ENCODE measurements at regions not wholly inside any gene's neighbourhood (a gene's known extent, or its start where the extent isn't known, plus 50 kb on each side); places are given as distances from the start of the nearest gene placed in this dataset.

- Histone ChIP-seq H3K36me3 (ENCODE audit: control insufficient read depth, insufficient read depth, low read length) (no peaks in the 10 kb centered on the region), H2AFZ (ENCODE audit: low read length) (no peak overlapping the region), H3K79me2 (ENCODE audit: control insufficient read depth, insufficient read depth, low read length) (no peaks in the 10 kb centered on the region), H3K27me3 (ENCODE audit: control insufficient read depth, insufficient read depth, low read length) (no peaks in the 10 kb centered on the region), H3K4me1 (ENCODE audit: control insufficient read depth, extremely low read depth, insufficient read depth, low read length) (no peaks in the 10 kb centered on the region), H3K9me3 (ENCODE audit: control insufficient read depth, insufficient read depth, low read depth, low read length) (no peaks in the 10 kb centered on the region), H3K4me3 (replicated peaks in 1 of 4; ENCODE audit: control extremely low read depth in 1 of 4, insufficient read depth in 1 of 4, low read depth in 3 of 4, low read length in 4 of 4) (no peak overlapping the region), H4K20me1 (ENCODE audit: control insufficient read depth, extremely low read depth, insufficient read depth, low read length) (no peaks in the 10 kb centered on the region), H3K9ac (ENCODE audit: insufficient read depth, low read length) (no peak overlapping the region), H3K27ac (ENCODE audit: insufficient read depth, low read length) (no peak overlapping the region), H3K4me2 (ENCODE audit: extremely low read depth, insufficient read depth, low read length) (no peak overlapping the region)
- no peak for TF ChIP-seq CTCF (conservative IDR thresholded peaks at IDR 0.05 in 1 of 2, IDR thresholded peaks at IDR 0.05 in 1 of 2; ENCODE audit: low read depth in 1 of 2, low read length in 2 of 2)
- no peak for TF ChIP-seq EZH2 (IDR thresholded peaks at IDR 0.05; ENCODE audit: low read length, missing control alignments)
- DNase-seq (ENCODE audit: low read depth in 2 of 2), result no peak
Measured at GRCh38 chr15:96504371-96504770, 173.9 kb downstream of the NR2F2 start.

- Histone ChIP-seq H3K4me2 (ENCODE audit: extremely low read depth, insufficient read depth, low read length) (no peak overlapping the region), H3K9ac (ENCODE audit: insufficient read depth, low read length) (no peak overlapping the region), H3K4me3 (replicated peaks in 1 of 4; ENCODE audit: control extremely low read depth in 1 of 4, insufficient read depth in 1 of 4, low read depth in 3 of 4, low read length in 4 of 4) (no peak overlapping the region), H3K27ac (ENCODE audit: insufficient read depth, low read length) (no peak overlapping the region), H3K4me1 (ENCODE audit: control insufficient read depth, extremely low read depth, insufficient read depth, low read length) (no peaks in the 10 kb centered on the region), H3K27me3 (ENCODE audit: control insufficient read depth, insufficient read depth, low read length) (no peaks in the 10 kb centered on the region), H3K9me3 (ENCODE audit: control insufficient read depth, insufficient read depth, low read depth, low read length) (no peaks in the 10 kb centered on the region), H3K36me3 (ENCODE audit: control insufficient read depth, insufficient read depth, low read length) (no peaks in the 10 kb centered on the region), H2AFZ (ENCODE audit: low read length) (no peak overlapping the region), H3K79me2 (ENCODE audit: control insufficient read depth, insufficient read depth, low read length) (no peaks in the 10 kb centered on the region), H4K20me1 (ENCODE audit: control insufficient read depth, extremely low read depth, insufficient read depth, low read length) (no peaks in the 10 kb centered on the region)
- TF ChIP-seq CTCF (conservative IDR thresholded peaks at IDR 0.05 in 1 of 2, IDR thresholded peaks at IDR 0.05 in 1 of 2; ENCODE audit: low read depth in 1 of 2, low read length in 2 of 2) (no peak), EZH2 (IDR thresholded peaks at IDR 0.05; ENCODE audit: low read length, missing control alignments) (no peak)
- DNase-seq (ENCODE audit: low read depth in 2 of 2), result no peak
Measured at GRCh38 chr15:96505014-96505413, 174.5 kb downstream of the NR2F2 start.

GRCh38 chr15:96514607-96515285 lies 184.2 kb downstream of the NR2F2 start:
- no peak for DNase-seq (ENCODE audit: low read depth in 2 of 2)
- Histone ChIP-seq H3K27ac (ENCODE audit: insufficient read depth, low read length) (no peak overlapping the region), H3K79me2 (ENCODE audit: control insufficient read depth, insufficient read depth, low read length) (no peaks in the 10 kb centered on the region), H3K9me3 (ENCODE audit: control insufficient read depth, insufficient read depth, low read depth, low read length) (no peaks in the 10 kb centered on the region), H3K9ac (ENCODE audit: insufficient read depth, low read length) (no peak overlapping the region), H3K4me3 (replicated peaks in 1 of 4; ENCODE audit: control extremely low read depth in 1 of 4, insufficient read depth in 1 of 4, low read depth in 3 of 4, low read length in 4 of 4) (no peak overlapping the region), H2AFZ (ENCODE audit: low read length) (no peak overlapping the region), H4K20me1 (ENCODE audit: control insufficient read depth, extremely low read depth, insufficient read depth, low read length) (no peaks in the 10 kb centered on the region), H3K4me1 (ENCODE audit: control insufficient read depth, extremely low read depth, insufficient read depth, low read length) (no peaks in the 10 kb centered on the region), H3K27me3 (ENCODE audit: control insufficient read depth, insufficient read depth, low read length) (no peaks in the 10 kb centered on the region), H3K4me2 (ENCODE audit: extremely low read depth, insufficient read depth, low read length) (no peak overlapping the region), H3K36me3 (ENCODE audit: control insufficient read depth, insufficient read depth, low read length) (no peaks in the 10 kb centered on the region)
- no peak for TF ChIP-seq CTCF (conservative IDR thresholded peaks at IDR 0.05 in 1 of 2, IDR thresholded peaks at IDR 0.05 in 1 of 2; ENCODE audit: low read depth in 1 of 2, low read length in 2 of 2)
- no peak for TF ChIP-seq EZH2 (IDR thresholded peaks at IDR 0.05; ENCODE audit: low read length, missing control alignments)

Data from fibroblast of lung (primary cell).